ENCODE measurements at regions not wholly inside any gene's neighbourhood (a gene's known extent, or its start where the extent isn't known, plus 50 kb on each side); places are given as distances from the start of the nearest gene placed in this dataset.

DNA sequence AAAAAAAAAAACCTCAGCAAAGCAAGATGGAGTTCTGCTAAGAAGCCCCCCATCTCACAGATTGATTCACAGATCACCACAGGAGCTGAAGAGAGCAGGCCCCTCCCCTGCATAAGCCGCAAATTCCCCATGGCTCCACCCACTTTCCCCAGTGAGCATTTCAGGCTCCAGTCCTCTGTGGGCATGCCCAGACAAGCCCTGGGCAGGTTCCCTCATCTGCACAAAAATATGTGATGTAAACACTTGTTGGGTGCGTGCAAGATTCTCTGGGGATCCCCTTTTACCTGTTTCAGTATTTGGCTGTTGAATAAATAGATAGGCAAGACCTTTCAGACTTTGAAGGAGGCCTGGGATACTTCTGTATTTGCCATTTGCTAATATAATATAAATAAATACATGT is 514.3 kb downstream of the PCDH7 start:
- H3K36me3 ChIP-seq (ENCODE audit: insufficient read depth, low read length, poor library complexity, severe bottlenecking), result no peaks in the 10 kb centered on the region
- CTCF ChIA-PET, result no interaction called here
- TF ChIP-seq EZH2 (IDR thresholded peaks at IDR 0.05; ENCODE audit: borderline replicate concordance, low read depth, low read length, poor library complexity, severe bottlenecking), result no peak
- TF ChIP-seq, protein P1, sequence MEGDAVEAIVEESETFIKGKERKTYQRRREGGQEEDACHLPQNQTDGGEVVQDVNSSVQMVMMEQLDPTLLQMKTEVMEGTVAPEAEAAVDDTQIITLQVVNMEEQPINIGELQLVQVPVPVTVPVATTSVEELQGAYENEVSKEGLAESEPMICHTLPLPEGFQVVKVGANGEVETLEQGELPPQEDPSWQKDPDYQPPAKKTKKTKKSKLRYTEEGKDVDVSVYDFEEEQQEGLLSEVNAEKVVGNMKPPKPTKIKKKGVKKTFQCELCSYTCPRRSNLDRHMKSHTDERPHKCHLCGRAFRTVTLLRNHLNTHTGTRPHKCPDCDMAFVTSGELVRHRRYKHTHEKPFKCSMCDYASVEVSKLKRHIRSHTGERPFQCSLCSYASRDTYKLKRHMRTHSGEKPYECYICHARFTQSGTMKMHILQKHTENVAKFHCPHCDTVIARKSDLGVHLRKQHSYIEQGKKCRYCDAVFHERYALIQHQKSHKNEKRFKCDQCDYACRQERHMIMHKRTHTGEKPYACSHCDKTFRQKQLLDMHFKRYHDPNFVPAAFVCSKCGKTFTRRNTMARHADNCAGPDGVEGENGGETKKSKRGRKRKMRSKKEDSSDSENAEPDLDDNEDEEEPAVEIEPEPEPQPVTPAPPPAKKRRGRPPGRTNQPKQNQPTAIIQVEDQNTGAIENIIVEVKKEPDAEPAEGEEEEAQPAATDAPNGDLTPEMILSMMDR (conservative IDR thresholded peaks at IDR 0.05; ENCODE audit: low read depth, low read length), result no peak
- intact Hi-C loops (cut with micrococcal nuclease; ENCODE audit: unreplicated experiment), result no loop called here
- POLR2A ChIA-PET (ENCODE audit: low non-redundant PET), result no interaction called here
- no peaks in the 10 kb centered on the region for H3K27me3 ChIP-seq (replicated peaks; ENCODE audit: insufficient read depth, low read depth, low read length, poor library complexity)
- no peak for DNase-seq (ENCODE audit: low spot score)
- H3K4me3 ChIP-seq (ENCODE audit: low read depth, low read length, poor library complexity, severe bottlenecking), result no peak overlapping the region
- peaks cover 6% of the 10 kb centered on the region for H3K4me1 ChIP-seq (ENCODE audit: insufficient read depth, low read length, poor library complexity, severe bottlenecking)
- no peaks in the 10 kb centered on the region for H3K9me3 ChIP-seq (ENCODE audit: low read depth, low read length, poor library complexity, severe bottlenecking)
- BruUV-seq (replicated peaks), result no TSS peak
- no peak overlapping the region for H3K27ac ChIP-seq (ENCODE audit: low read depth, low read length, poor library complexity, severe bottlenecking)

DNA sequence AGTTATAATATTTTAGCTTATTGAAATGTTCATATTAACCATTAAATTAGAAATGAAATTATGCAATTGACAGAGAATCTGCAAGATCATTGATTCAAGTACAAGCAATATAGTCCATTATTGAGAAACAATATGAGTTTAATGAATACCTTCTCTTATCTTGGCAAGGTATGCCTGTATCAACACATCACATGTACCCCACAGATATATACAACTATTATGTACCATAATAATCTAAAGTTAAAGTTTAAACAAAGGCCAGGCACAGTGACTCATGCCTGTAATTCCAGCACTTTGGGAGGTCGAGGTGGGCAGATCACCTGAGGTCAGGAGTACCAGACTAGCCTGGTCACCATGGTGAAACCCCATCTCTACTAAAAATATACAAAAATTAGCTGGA is 514.7 kb downstream of the PCDH7 start:
- TF ChIP-seq EZH2 (IDR thresholded peaks at IDR 0.05; ENCODE audit: borderline replicate concordance, low read depth, low read length, poor library complexity, severe bottlenecking), result no peak
- TF ChIP-seq, protein P1 (conservative IDR thresholded peaks at IDR 0.05; ENCODE audit: low read depth, low read length), result no peak
- ChIA-PET CTCF (no interaction called here), POLR2A (ENCODE audit: low non-redundant PET) (no interaction called here)
- Histone ChIP-seq H3K4me3 (ENCODE audit: low read depth, low read length, poor library complexity, severe bottlenecking) (no peak overlapping the region), H3K9me3 (ENCODE audit: low read depth, low read length, poor library complexity, severe bottlenecking) (no peaks in the 10 kb centered on the region), H3K27me3 (replicated peaks; ENCODE audit: insufficient read depth, low read depth, low read length, poor library complexity) (no peaks in the 10 kb centered on the region), H3K36me3 (ENCODE audit: insufficient read depth, low read length, poor library complexity, severe bottlenecking) (no peaks in the 10 kb centered on the region), H3K27ac (ENCODE audit: low read depth, low read length, poor library complexity, severe bottlenecking) (no peak overlapping the region), H3K4me1 (ENCODE audit: insufficient read depth, low read length, poor library complexity, severe bottlenecking) (peaks cover 6% of the 10 kb centered on the region)
- BruUV-seq (replicated peaks), result no TSS peak
- intact Hi-C loops (cut with micrococcal nuclease; ENCODE audit: unreplicated experiment), result no loop called here
- DNase-seq (ENCODE audit: low spot score), result no peak

DNA sequence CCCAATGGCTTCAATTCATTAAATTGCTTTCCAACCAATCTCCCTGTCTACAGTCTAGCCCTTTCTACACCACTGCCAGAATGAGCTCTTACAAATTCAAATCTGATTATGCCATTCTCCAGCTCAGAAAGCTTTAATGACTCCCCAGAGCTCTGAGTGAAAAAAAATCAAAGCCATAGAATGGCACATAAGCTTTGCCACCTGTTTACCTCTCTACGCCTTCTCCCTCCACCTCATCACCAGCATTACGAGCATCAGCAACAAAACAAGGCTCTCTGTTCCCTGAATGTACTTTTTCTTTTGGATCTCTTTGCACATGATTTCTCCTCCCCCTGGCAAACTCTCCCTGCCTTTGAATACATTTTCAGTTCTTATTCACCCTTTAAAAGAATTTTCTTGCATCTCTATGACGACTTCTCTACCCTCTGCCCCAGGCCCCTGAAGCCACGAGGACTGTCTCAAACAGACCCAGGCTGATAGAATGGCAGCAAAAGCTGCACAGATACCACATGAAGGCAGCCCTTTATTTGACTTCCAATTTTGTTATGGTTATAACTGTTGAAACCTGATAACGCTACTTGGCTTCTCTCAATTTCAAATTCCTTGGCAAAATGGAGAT is 516.0 kb downstream of the PCDH7 start:
- H3K4me1 ChIP-seq (ENCODE audit: insufficient read depth, low read length, poor library complexity, severe bottlenecking), result peaks cover 6% of the 10 kb centered on the region
- no peaks in the 10 kb centered on the region for H3K36me3 ChIP-seq (ENCODE audit: insufficient read depth, low read length, poor library complexity, severe bottlenecking)
- H3K27ac ChIP-seq (ENCODE audit: low read depth, low read length, poor library complexity, severe bottlenecking), result no peak overlapping the region
- TF ChIP-seq EZH2 (IDR thresholded peaks at IDR 0.05; ENCODE audit: borderline replicate concordance, low read depth, low read length, poor library complexity, severe bottlenecking), result no peak
- TF ChIP-seq, protein P1 (conservative IDR thresholded peaks at IDR 0.05; ENCODE audit: low read depth, low read length), result no peak
- CTCF ChIA-PET, result no interaction called here
- intact Hi-C loops (cut with micrococcal nuclease; ENCODE audit: unreplicated experiment), result no loop called here
- H3K9me3 ChIP-seq (ENCODE audit: low read depth, low read length, poor library complexity, severe bottlenecking), result no peaks in the 10 kb centered on the region
- H3K4me3 ChIP-seq (ENCODE audit: low read depth, low read length, poor library complexity, severe bottlenecking), result no peak overlapping the region
- no peaks in the 10 kb centered on the region for H3K27me3 ChIP-seq (replicated peaks; ENCODE audit: insufficient read depth, low read depth, low read length, poor library complexity)
- BruUV-seq (replicated peaks), result no TSS peak
- peak; percentile 57 for DNase-seq (ENCODE audit: low spot score)
- POLR2A ChIA-PET (ENCODE audit: low non-redundant PET), result no interaction called here
